ENCODE measurements at regions not wholly inside any gene's neighbourhood (a gene's known extent, or its start where the extent isn't known, plus 50 kb on each side); places are given as distances from the start of the nearest gene placed in this dataset.

GRCh38 chr10:86599729-86600128 is 54.6 kb upstream of the OPN4 start:
- intact Hi-C loops (cut with DNase I), result no loop called here

GRCh38 chr10:86600296-86600695 is 54.1 kb upstream of the OPN4 start:
- intact Hi-C loops (cut with DNase I), result no loop called here
- Histone ChIP-seq H3K9me3 (no peaks in the 10 kb centered on the region), H3K27me3 (ENCODE audit: insufficient read depth in 3 of 3, low read length in 2 of 3) (no peaks in the 10 kb centered on the region), H3K4me1 (no peaks in the 10 kb centered on the region), H3K4me3 (no peak overlapping the region), H3K36me3 (ENCODE audit: insufficient read depth in 1 of 2, low read depth in 1 of 2) (no peaks in the 10 kb centered on the region), H3K27ac (no peak overlapping the region)
- no peak for TF ChIP-seq CTCF (IDR thresholded peaks at IDR 0.05)
- 77 to 86% (median 84%) methylated on average over 2 of the region's 2 CpGs for WGBS, 3 donors
- ATAC-seq (no peak), DNase-seq (no peak)

More at GRCh38 chr10:86599729-86600128, 54.6 kb upstream of the OPN4 start:
- no peaks in the 10 kb centered on the region for H3K36me3 ChIP-seq (ENCODE audit: insufficient read depth in 1 of 2, low read depth in 1 of 2)
- no peak for TF ChIP-seq CTCF (IDR thresholded peaks at IDR 0.05)
- WGBS, 3 donors, result 56 to 74% (median 70%) methylated on average over 4 of the region's 4 CpGs
- no peaks in the 10 kb centered on the region for H3K27me3 ChIP-seq (ENCODE audit: insufficient read depth in 3 of 3, low read length in 2 of 3)
- DNase-seq (no peak), ATAC-seq (no peak)
- H3K4me3 ChIP-seq, result no peak overlapping the region
- no peak overlapping the region for H3K27ac ChIP-seq
- no peaks in the 10 kb centered on the region for H3K9me3 ChIP-seq
- no peaks in the 10 kb centered on the region for H3K4me1 ChIP-seq

GRCh38 chr10:86601956-86602602 is 52.3 kb upstream of the OPN4 start:
- H3K27me3 ChIP-seq (ENCODE audit: insufficient read depth in 3 of 3, low read length in 2 of 3), result no peaks in the 10 kb centered on the region
- DNase-seq, result no peak
- no peak for ATAC-seq
- no peaks in the 10 kb centered on the region for H3K4me1 ChIP-seq
- H3K9me3 ChIP-seq, result no peaks in the 10 kb centered on the region
- no peak for TF ChIP-seq CTCF (IDR thresholded peaks at IDR 0.05)
- no peak overlapping the region for H3K4me3 ChIP-seq
- intact Hi-C loops (cut with DNase I), result no loop called here
- no peak overlapping the region for H3K27ac ChIP-seq
- no peaks in the 10 kb centered on the region for H3K36me3 ChIP-seq (ENCODE audit: insufficient read depth in 1 of 2, low read depth in 1 of 2)
- WGBS, 3 donors, result 76 to 81% (median 78%) methylated on average over 3 of the region's 3 CpGs

- no peak for TF ChIP-seq CTCF (IDR thresholded peaks at IDR 0.05)
- ATAC-seq (no peak), DNase-seq (no peak)
- intact Hi-C loops (cut with DNase I), result no loop called here
- H3K4me3 ChIP-seq, result no peak overlapping the region
- no peaks in the 10 kb centered on the region for H3K27me3 ChIP-seq (ENCODE audit: insufficient read depth in 3 of 3, low read length in 2 of 3)
- no peaks in the 10 kb centered on the region for H3K36me3 ChIP-seq (ENCODE audit: insufficient read depth in 1 of 2, low read depth in 1 of 2)
- H3K27ac ChIP-seq, result no peak overlapping the region
- no peaks in the 10 kb centered on the region for H3K9me3 ChIP-seq
- no peaks in the 10 kb centered on the region for H3K4me1 ChIP-seq
- 92 to 95% (median 94%) methylated on average over 4 of the region's 4 CpGs for WGBS, 3 donors
Measured at GRCh38 chr10:86603256-86603655, 51.1 kb upstream of the OPN4 start.
